SK-N-SH (cell line): ENCODE measurements at regions not wholly inside any gene's neighbourhood (a gene's known extent, or its start where the extent isn't known, plus 50 kb on each side); places are given as distances from the start of the nearest gene placed in this dataset.

Experiments used
- CTCF ChIA-PET: fragments of 300-600, 350-600 bp; formaldehyde crosslinking; extraction: SDS; loops from one replicate; lab custom pipeline; 2021; lab: Yijun Ruan, JAX
- POLR2A ChIA-PET: fragments of 350-600 bp; sonication (Branson Sonifier 250); formaldehyde crosslinking; extraction: SDS; loops from one replicate; lab custom pipeline; 2020; ENCODE audit warnings: antibody characterized with exemption, inconsistent platforms; lab: Yijun Ruan, JAX
- DNase-seq: peaks from one replicate; pipeline ENCODE4 v3.0.0; 2012
- H2AFZ ChIP-seq: fragments of 200-600 bp; sonication (generic); 2 replicates; pipeline ENCODE4 v1.8.1; 2016; ENCODE audit warnings: antibody characterized with exemption, mild to moderate bottlenecking, low read depth
- H3F3A ChIP-seq: fragments of 200-600 bp; sonication (generic); replicated peaks from 2 replicates; pipeline ENCODE3; 2016; ENCODE audit warnings: antibody characterized with exemption, mild to moderate bottlenecking; ENCODE audit not compliant: insufficient read depth
- H3K27ac ChIP-seq, 2 experiments: fragments of 200-500 bp in 1 of 2; fragments of 200-600 bp in 1 of 2; sonication (Bioruptor generic) in 1 of 2; sonication (generic), shearing (Covaris generic) in 1 of 2; 2 replicates each; pipeline versions ENCODE4 v1.5.1 to v1.6.1; 2014 to 2016; ENCODE audit warnings: low read depth in 2 of 2, inconsistent platforms in 1 of 2, low read length in 1 of 2, mild to moderate bottlenecking in 1 of 2, mixed read lengths in 1 of 2
- H3K27me3 ChIP-seq: fragments of 200-600 bp; sonication (generic), shearing (Covaris generic); 2 replicates; pipeline ENCODE4 v1.6.1; 2016; ENCODE audit warnings: mixed run types; ENCODE audit not compliant: insufficient read depth
- H3K36me3 ChIP-seq, 2 experiments: fragments of 200-500 bp in 1 of 2; fragments of 200-600 bp in 1 of 2; sonication (Bioruptor generic) in 1 of 2; sonication (generic) in 1 of 2; replicated peaks in 1 of 2; 2 replicates each; pipeline versions ENCODE3 to v1.5.1; 2014 to 2016; ENCODE audit warnings: low read length in 1 of 2, mild to moderate bottlenecking in 1 of 2; ENCODE audit not compliant: insufficient read depth in 2 of 2, control insufficient read depth in 1 of 2
- H3K4me1 ChIP-seq, 2 experiments: fragments of 200-500 bp in 1 of 2; fragments of 200-600 bp in 1 of 2; sonication (Bioruptor generic) in 1 of 2; sonication (generic), shearing (Covaris generic) in 1 of 2; 2 replicates each; pipeline versions ENCODE4 v1.5.1 to v1.6.1; 2014 to 2016; ENCODE audit warnings: low read depth in 1 of 2, low read length in 1 of 2, mixed run types in 1 of 2; ENCODE audit not compliant: insufficient read depth in 2 of 2, control insufficient read depth in 1 of 2
- H3K4me2 ChIP-seq: fragments of 200-600 bp; sonication (generic), shearing (Covaris generic); 2 replicates; pipeline ENCODE4 v1.6.1; 2017; ENCODE audit warnings: mixed run types
- H3K4me3 ChIP-seq, 2 experiments: fragments of 200-500 bp in 1 of 2; fragments of 200-600 bp in 1 of 2; sonication (Bioruptor generic) in 1 of 2; sonication (generic), shearing (Covaris generic) in 1 of 2; 2 replicates each; pipeline versions ENCODE4 v1.5.1 to v1.8.1; 2014 to 2016; ENCODE audit warnings: low read depth in 2 of 2, inconsistent platforms in 1 of 2, low read length in 1 of 2, mild to moderate bottlenecking in 1 of 2, mixed read lengths in 1 of 2, moderate library complexity in 1 of 2
- H3K79me2 ChIP-seq: fragments of 200-600 bp; sonication (generic); 2 replicates; pipeline ENCODE4 v1.8.1; 2017; ENCODE audit warnings: mild to moderate bottlenecking; ENCODE audit not compliant: insufficient read depth
- H3K9ac ChIP-seq: fragments of 200-600 bp; sonication (generic); 2 replicates; pipeline ENCODE4 v1.6.1; 2017; ENCODE audit warnings: mixed run types
- H3K9me2 ChIP-seq: fragments of 200-600 bp; sonication (generic); 2 replicates; pipeline ENCODE4 v1.6.1; 2017; ENCODE audit warnings: mixed run types
- H3K9me3 ChIP-seq: fragments of 200-600 bp; sonication (generic); 2 replicates; pipeline ENCODE4 v1.6.1; 2017; ENCODE audit warnings: mixed run types, mild to moderate bottlenecking, moderate library complexity
- H4K20me1 ChIP-seq: fragments of 200-600 bp; sonication (generic); 2 replicates; pipeline ENCODE4 v1.6.1; 2017; ENCODE audit warnings: mild to moderate bottlenecking, mixed run types; ENCODE audit not compliant: insufficient read depth
- CTCF ChIP-seq: fragments of 200-600 bp; sonication (generic); IDR thresholded peaks from 2 replicates; pipeline ENCODE4 v1.6.1; 2017; ENCODE audit warnings: antibody characterized with exemption, mild to moderate bottlenecking, moderate library complexity
- EZH2phosphoT487 ChIP-seq: fragments of 200-600 bp; sonication (generic); IDR thresholded peaks from 2 replicates; pipeline ENCODE4 v1.6.1; 2017; ENCODE audit warnings: low read depth, mixed run types, mild to moderate bottlenecking, antibody characterized with exemption, moderate library complexity, borderline replicate concordance
- FOSL2 ChIP-seq: IDR thresholded peaks from 2 replicates; pipeline ENCODE4 v1.4.0; 2012; ENCODE audit warnings: low read depth, mild to moderate bottlenecking, moderate library complexity, borderline replicate concordance
- FOXJ3 ChIP-seq: sonication (generic); formaldehyde crosslinking; IDR thresholded peaks from 2 replicates; pipeline ENCODE4 v1.5.1; 2020; ENCODE audit warnings: mild to moderate bottlenecking, missing genetic modification reagents
- GATA2 ChIP-seq: sonication (generic); formaldehyde crosslinking; IDR thresholded peaks from 2 replicates; pipeline ENCODE4 v1.5.0; 2020; ENCODE audit warnings: mild to moderate bottlenecking, missing genetic modification reagents
- IRF3 ChIP-seq: fragments of 150-350 bp; IDR thresholded peaks from 2 replicates; pipeline ENCODE4 v1.6.1; 2016; ENCODE audit warnings: mild to moderate bottlenecking, low read depth, low read length
- JUND ChIP-seq: IDR thresholded peaks from 2 replicates; pipeline ENCODE4 v1.4.0; 2012
- NRF1 ChIP-seq: IDR thresholded peaks from 2 replicates; pipeline ENCODE4 v1.6.1; 2012; ENCODE audit warnings: low read depth, mild to moderate bottlenecking, low read length
- RAD21 ChIP-seq: IDR thresholded peaks from 2 replicates; pipeline ENCODE4 v1.6.1; 2012; ENCODE audit warnings: mild to moderate bottlenecking, low read length
- RFX5 ChIP-seq: IDR thresholded peaks from 2 replicates; pipeline ENCODE4 v1.6.1; 2012; ENCODE audit warnings: mild to moderate bottlenecking, improper control_type of control experiment, low read length
- RXRA ChIP-seq: IDR thresholded peaks from 2 replicates; pipeline ENCODE4 v1.4.0; 2012; ENCODE audit warnings: low read depth, mild to moderate bottlenecking, borderline replicate concordance
- SIN3A ChIP-seq: IDR thresholded peaks from 2 replicates; pipeline ENCODE4 v1.6.1; 2012; ENCODE audit warnings: low read depth, mild to moderate bottlenecking, low read length, moderate library complexity, borderline replicate concordance
- TEAD4 ChIP-seq: IDR thresholded peaks from 2 replicates; pipeline ENCODE4 v1.4.0; 2012; ENCODE audit warnings: mild to moderate bottlenecking, borderline replicate concordance; ENCODE audit not compliant: insufficient read depth
- USF1 ChIP-seq: IDR thresholded peaks from 2 replicates; pipeline ENCODE4 v1.4.0; 2012; ENCODE audit warnings: low read depth, borderline replicate concordance
- WGBS: methylation state at CpG from one replicate; pipeline ENCODE4 v1.1.6; 2017; ENCODE audit warnings: low lambda C conversion rate; 5-methylcytosine and 5-hydroxymethylcytosine counted together

- Histone ChIP-seq H3K4me3 (no peak overlapping the region), H3K9me2 (no peaks in the 10 kb centered on the region), H3K9me3 (no peaks in the 10 kb centered on the region), H3K27ac (no peak overlapping the region), H4K20me1 (no peaks in the 10 kb centered on the region), H3K4me1 (no peaks in the 10 kb centered on the region), H3K79me2 (no peaks in the 10 kb centered on the region), H2AFZ (no peak overlapping the region), H3F3A (no peaks in the 10 kb centered on the region), H3K36me3 (no peaks in the 10 kb centered on the region), H3K9ac (no peak overlapping the region), H3K4me2 (no peak overlapping the region), H3K27me3 (no peaks in the 10 kb centered on the region)
- CTCF ChIA-PET: no interaction called here
- TF ChIP-seq SIN3A (no peak), RAD21 (no peak), JUND (no peak), RXRA (no peak), CTCF (no peak), TEAD4 (no peak), GATA2 (CRISPR knock-in tag) (no peak), NRF1 (no peak), EZH2phosphoT487 (no peak), IRF3 (no peak)
- DNase-seq: no peak
- WGBS: 18% methylated on average over 3 of the region's 3 CpGs
- POLR2A ChIA-PET: no interaction called here
These were observed 180.9 kb upstream of the GALNT5 start for GRCh38 chr2:157076526-157077161.

GRCh38 chr2:157077753-157078350, 179.7 kb upstream of the GALNT5 start:
- ChIA-PET POLR2A (no interaction called here), CTCF (no interaction called here)

More at GRCh38 chr2:157077753-157078350, 179.7 kb upstream of the GALNT5 start:
- Histone ChIP-seq H3K9me3 (no peaks in the 10 kb centered on the region), H3K27ac (no peak overlapping the region), H2AFZ (0 out of 2 replicates have a peak overlapping the region, but pooled peaks have one; percentile 31), H3K4me3 (no peak overlapping the region), H3F3A (no peaks in the 10 kb centered on the region), H3K4me1 (no peaks in the 10 kb centered on the region), H3K79me2 (no peaks in the 10 kb centered on the region), H3K36me3 (no peaks in the 10 kb centered on the region), H4K20me1 (no peaks in the 10 kb centered on the region), H3K9ac (no peak overlapping the region), H3K9me2 (no peaks in the 10 kb centered on the region), H3K27me3 (no peaks in the 10 kb centered on the region)
- no peak for DNase-seq
- TF ChIP-seq FOXJ3 (CRISPR knock-in tag) (no peak), RFX5 (no peak), FOSL2 (no peak), USF1 (no peak), JUND (no peak), RAD21 (no peak)
- TF ChIP-seq, all 33 proteins: peak for 0
- no peak overlapping the region for H3K4me2 ChIP-seq
